Hepatocyte (in vitro differentiated cells): ENCODE measurements at regions not wholly inside any gene's neighbourhood (a gene's known extent, or its start where the extent isn't known, plus 50 kb on each side); places are given as distances from the start of the nearest gene placed in this dataset.

ENCODE experiments used
- EZH2 ChIP-seq: fragments of 200-600 bp; sonication (generic); IDR thresholded peaks from 2 replicates; pipeline ENCODE4 v1.6.1; 2016; ENCODE audit warnings: antibody characterized with exemption, mild to moderate bottlenecking, borderline replicate concordance
- EZH2phosphoT487 ChIP-seq: fragments of 200-600 bp; sonication (generic); IDR thresholded peaks from one replicate; pipeline ENCODE4 v1.6.1; 2018; ENCODE audit warnings: antibody characterized with exemption, mild to moderate bottlenecking, low read depth, moderate library complexity; ENCODE audit not compliant: unreplicated experiment, severe bottlenecking
- TF ChIP-seq, protein P1 (sequence below): fragments of 200-600 bp; sonication (generic); IDR thresholded peaks from 2 replicates; pipeline ENCODE4 v1.5.1; 2016; ENCODE audit warnings: antibody characterized with exemption, mild to moderate bottlenecking; ENCODE audit not compliant: poor library complexity

DNA sequence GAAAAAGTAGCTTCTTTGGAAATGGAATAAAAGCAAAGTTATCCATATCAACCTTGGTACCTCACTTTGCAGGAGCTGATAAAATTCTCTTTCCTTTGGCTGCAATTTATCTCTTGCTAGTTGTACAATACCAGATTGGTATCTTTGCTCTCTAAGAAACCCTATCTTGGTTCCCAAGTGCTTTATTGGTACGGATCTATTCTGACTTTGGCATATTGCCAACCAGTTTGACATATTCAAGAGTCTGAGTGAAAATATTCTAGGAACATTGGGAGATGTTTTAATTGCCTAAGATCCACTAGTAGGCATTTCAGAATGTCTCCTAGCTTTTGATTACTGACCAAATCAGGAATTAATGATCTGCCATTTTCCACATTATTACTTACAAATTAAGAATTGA is 167.2 kb upstream of the ATP2B1 start:
- TF ChIP-seq, protein P1, sequence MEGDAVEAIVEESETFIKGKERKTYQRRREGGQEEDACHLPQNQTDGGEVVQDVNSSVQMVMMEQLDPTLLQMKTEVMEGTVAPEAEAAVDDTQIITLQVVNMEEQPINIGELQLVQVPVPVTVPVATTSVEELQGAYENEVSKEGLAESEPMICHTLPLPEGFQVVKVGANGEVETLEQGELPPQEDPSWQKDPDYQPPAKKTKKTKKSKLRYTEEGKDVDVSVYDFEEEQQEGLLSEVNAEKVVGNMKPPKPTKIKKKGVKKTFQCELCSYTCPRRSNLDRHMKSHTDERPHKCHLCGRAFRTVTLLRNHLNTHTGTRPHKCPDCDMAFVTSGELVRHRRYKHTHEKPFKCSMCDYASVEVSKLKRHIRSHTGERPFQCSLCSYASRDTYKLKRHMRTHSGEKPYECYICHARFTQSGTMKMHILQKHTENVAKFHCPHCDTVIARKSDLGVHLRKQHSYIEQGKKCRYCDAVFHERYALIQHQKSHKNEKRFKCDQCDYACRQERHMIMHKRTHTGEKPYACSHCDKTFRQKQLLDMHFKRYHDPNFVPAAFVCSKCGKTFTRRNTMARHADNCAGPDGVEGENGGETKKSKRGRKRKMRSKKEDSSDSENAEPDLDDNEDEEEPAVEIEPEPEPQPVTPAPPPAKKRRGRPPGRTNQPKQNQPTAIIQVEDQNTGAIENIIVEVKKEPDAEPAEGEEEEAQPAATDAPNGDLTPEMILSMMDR = no peak
- TF ChIP-seq EZH2phosphoT487 (no peak), EZH2 (no peak)
